ENCODE measurements at regions not wholly inside any gene's neighbourhood (a gene's known extent, or its start where the extent isn't known, plus 50 kb on each side); places are given as distances from the start of the nearest gene placed in this dataset.

DNA sequence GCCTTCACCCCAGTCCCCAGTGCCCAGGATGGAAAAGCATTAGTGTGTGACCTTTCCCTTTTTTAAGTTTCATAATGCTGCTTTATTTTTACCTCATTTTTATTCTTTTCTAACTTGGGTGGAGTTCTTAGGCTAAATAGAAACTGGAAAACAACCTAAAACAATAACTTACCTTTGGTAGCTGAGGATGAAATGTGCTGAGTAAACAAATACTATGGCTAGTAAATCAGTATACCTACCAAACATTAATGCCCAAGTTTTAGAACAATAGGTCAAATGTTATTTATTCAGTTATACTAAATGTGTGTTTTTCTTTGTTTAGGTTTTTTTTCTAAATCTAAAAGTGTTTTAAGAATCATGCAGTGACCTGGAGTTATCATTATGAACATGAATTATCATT is 226.6 kb upstream of the G2E3 start:
- H4K20me1 ChIP-seq: no peaks in the 10 kb centered on the region
- H3K4me2 ChIP-seq: no peak overlapping the region
- H3K4me3 ChIP-seq: no peak overlapping the region
- H3K36me3 ChIP-seq: no peaks in the 10 kb centered on the region
- no peak for TF ChIP-seq Cebpa-rat (IDR thresholded peaks at IDR 0.05)
- no peak overlapping the region for H3K27ac ChIP-seq
- H3K9ac ChIP-seq: no peak overlapping the region
- 0 out of 22 replicates have a peak, but pooled peaks cover 0 to 4% (median 0%) of the 10 kb centered on the region in 11 experiments for H3K9me3 ChIP-seq (replicated peaks in 1 of 11)
- H3K4me1 ChIP-seq: peaks cover 0 to 6% (median 3%) of the 10 kb centered on the region in 10 experiments; a peak in 14 of 20 replicates
- no peaks in the 10 kb centered on the region for H3K27me3 ChIP-seq

- H3K4me2 ChIP-seq: no peak overlapping the region
- TF ChIP-seq Cebpa-rat (IDR thresholded peaks at IDR 0.05): no peak
- H3K9ac ChIP-seq: no peak overlapping the region
- 0 out of 22 replicates have a peak, but pooled peaks cover 0 to 4% (median 0%) of the 10 kb centered on the region in 11 experiments for H3K9me3 ChIP-seq (replicated peaks in 1 of 11)
- H3K27ac ChIP-seq: no peak overlapping the region
- H3K4me1 ChIP-seq: peaks cover 0 to 13% (median 10%) of the 10 kb centered on the region in 10 experiments; a peak in 15 of 20 replicates
- no peaks in the 10 kb centered on the region for H4K20me1 ChIP-seq
- no peaks in the 10 kb centered on the region for H3K36me3 ChIP-seq
- H3K27me3 ChIP-seq: no peaks in the 10 kb centered on the region
- no peak overlapping the region for H3K4me3 ChIP-seq
Observed at GRCh38 chr14:30333934-30334333, 225.0 kb upstream of the G2E3 start.

DNA sequence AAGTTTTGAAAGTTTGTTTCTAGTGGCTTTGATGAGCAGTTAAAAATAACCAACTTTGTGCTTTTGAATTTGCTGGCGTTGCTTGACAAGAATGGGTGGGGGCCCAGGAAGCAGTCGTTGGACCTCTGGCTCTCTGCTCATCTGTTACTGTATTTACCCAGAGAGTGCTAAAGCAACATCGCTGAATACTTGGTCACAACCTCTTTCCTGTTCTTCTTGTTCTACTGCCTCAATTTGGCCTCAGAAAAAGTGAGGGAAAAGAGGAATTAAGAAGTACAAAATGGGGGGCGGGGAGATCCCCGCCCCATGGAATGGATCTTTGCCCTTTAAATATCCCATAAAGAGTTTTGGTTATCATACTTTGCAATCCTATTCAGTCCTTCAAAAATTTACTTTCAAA is 221.5 kb upstream of the G2E3 start:
- Histone ChIP-seq H3K36me3 (no peaks in the 10 kb centered on the region), H3K4me1 (peaks cover 12 to 37% (median 29%) of the 10 kb centered on the region in 10 experiments; a peak in 19 of 20 replicates)
- no peak for TF ChIP-seq Cebpa-rat (IDR thresholded peaks at IDR 0.05)

GRCh38 chr14:30339311-30339901 is 219.6 kb upstream of the G2E3 start:
- H3K27me3 ChIP-seq: no peaks in the 10 kb centered on the region
- no peak overlapping the region for H3K9ac ChIP-seq
- no peaks in the 10 kb centered on the region for H3K36me3 ChIP-seq
- peaks cover 12 to 37% (median 29%) of the 10 kb centered on the region in 10 experiments; a peak in 19 of 20 replicates for H3K4me1 ChIP-seq
- H3K9me3 ChIP-seq (replicated peaks in 1 of 11): peaks cover 0 to 4% (median 0%) of the 10 kb centered on the region in 11 experiments; a peak in 3 of 22 replicates
- H3K4me3 ChIP-seq: no peak overlapping the region
- no peaks in the 10 kb centered on the region for H4K20me1 ChIP-seq
- peak overlapping the region in 9 of 11 experiments; percentile 2 to 67 (median 46); a peak in 15 of 22 replicates for H3K4me2 ChIP-seq
- no peak for TF ChIP-seq Cebpa-rat (IDR thresholded peaks at IDR 0.05)
- peak overlapping the region in 2 of 11 experiments; percentile 2 to 47; a peak in 3 of 22 replicates for H3K27ac ChIP-seq

More for the DNA sequence above, 221.5 kb upstream of the G2E3 start:
- peaks cover 0 to 4% (median 0%) of the 10 kb centered on the region in 11 experiments; a peak in 3 of 22 replicates for H3K9me3 ChIP-seq (replicated peaks in 1 of 11)
- no peak overlapping the region for H3K4me3 ChIP-seq
- no peaks in the 10 kb centered on the region for H4K20me1 ChIP-seq
- H3K4me2 ChIP-seq: peak overlapping the region in 9 of 11 experiments; percentile 16 to 52 (median 36); a peak in 14 of 22 replicates
- no peaks in the 10 kb centered on the region for H3K27me3 ChIP-seq
- no peak overlapping the region for H3K9ac ChIP-seq
- H3K27ac ChIP-seq: 0 out of 22 replicates have a peak overlapping the region, but pooled peaks of 1 of the 11 experiments have one; percentile 5

GRCh38 chr14:30340495-30340894 is 218.5 kb upstream of the G2E3 start:
- Histone ChIP-seq H3K9me3 (replicated peaks in 1 of 11) (peaks cover 0 to 4% (median 0%) of the 10 kb centered on the region in 11 experiments; a peak in 3 of 22 replicates), H4K20me1 (no peaks in the 10 kb centered on the region), H3K4me1 (peaks cover 12 to 37% (median 29%) of the 10 kb centered on the region in 10 experiments; a peak in 19 of 20 replicates), H3K4me3 (no peak overlapping the region), H3K4me2 (peak overlapping the region in 8 of 11 experiments; percentile 1 to 67 (median 50); a peak in 11 of 22 replicates), H3K36me3 (no peaks in the 10 kb centered on the region), H3K27me3 (no peaks in the 10 kb centered on the region), H3K27ac (peak overlapping the region in 3 of 11 experiments; percentile 2 to 47 (median 29); a peak in 1 of 22 replicates), H3K9ac (no peak overlapping the region)
- TF ChIP-seq Cebpa-rat (IDR thresholded peaks at IDR 0.05): no peak

DNA sequence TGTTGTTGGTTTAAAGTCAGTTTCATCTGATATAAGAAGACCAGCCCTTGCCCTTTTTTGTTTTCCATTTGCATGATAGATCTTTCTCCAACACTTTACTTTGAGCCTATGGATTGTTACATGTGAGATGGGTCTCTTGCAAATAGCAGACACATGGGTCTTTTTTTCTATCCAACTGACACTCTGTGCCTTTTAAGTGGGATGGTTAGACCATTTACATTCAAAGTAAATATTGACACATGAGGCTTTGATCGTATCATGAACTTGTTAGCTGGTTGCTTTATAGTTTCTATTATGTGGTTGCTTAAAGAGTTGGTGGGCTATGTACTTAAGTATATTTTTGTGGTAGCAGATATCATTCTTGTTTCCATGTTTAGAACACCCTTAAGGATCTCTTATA is 213.4 kb upstream of the G2E3 start:
- Histone ChIP-seq H3K4me1 (peaks cover 0 to 10% (median 8%) of the 10 kb centered on the region in 10 experiments; a peak in 14 of 20 replicates), H3K4me2 (no peak overlapping the region), H3K36me3 (no peaks in the 10 kb centered on the region), H4K20me1 (no peaks in the 10 kb centered on the region), H3K27me3 (no peaks in the 10 kb centered on the region), H3K9me3 (replicated peaks in 1 of 11) (peaks cover 0 to 4% (median 0%) of the 10 kb centered on the region in 11 experiments; a peak in 3 of 22 replicates), H3K27ac (no peak overlapping the region), H3K4me3 (no peak overlapping the region), H3K9ac (no peak overlapping the region)
- no peak for TF ChIP-seq Cebpa-rat (IDR thresholded peaks at IDR 0.05)

DNA sequence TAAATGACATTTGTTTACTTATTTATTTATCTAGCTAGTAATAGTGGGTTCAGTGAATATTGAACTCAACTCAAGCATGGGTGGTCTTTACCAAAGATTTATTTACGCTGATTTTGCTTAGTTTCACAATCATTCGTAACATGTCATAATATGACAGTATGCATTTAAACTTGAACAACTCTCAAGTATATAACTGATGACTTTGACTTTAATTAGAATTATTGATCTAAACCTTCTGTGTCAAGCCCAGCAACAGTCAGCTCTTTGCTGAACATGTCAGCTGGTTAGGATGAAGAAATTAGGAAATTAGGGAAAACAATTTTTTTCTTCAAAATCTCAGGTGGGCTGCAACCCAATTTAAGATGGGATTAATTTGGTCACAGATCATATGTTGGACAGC is 210.5 kb upstream of the G2E3 start:
- Histone ChIP-seq H3K9ac (no peak overlapping the region), H3K4me2 (no peak overlapping the region), H3K9me3 (replicated peaks in 1 of 11) (no peaks in the 10 kb centered on the region), H3K27me3 (no peaks in the 10 kb centered on the region), H3K4me3 (no peak overlapping the region), H3K36me3 (no peaks in the 10 kb centered on the region), H4K20me1 (no peaks in the 10 kb centered on the region), H3K4me1 (no peaks in the 10 kb centered on the region), H3K27ac (no peak overlapping the region)
- TF ChIP-seq Cebpa-rat (IDR thresholded peaks at IDR 0.05): no peak

GRCh38 chr14:30349520-30349919 is 209.4 kb upstream of the G2E3 start:
- Histone ChIP-seq H3K4me2 (no peak overlapping the region), H3K9ac (no peak overlapping the region), H3K4me1 (peaks cover 0 to 6% (median 0%) of the 10 kb centered on the region in 10 experiments; a peak in 1 of 20 replicates), H3K27me3 (no peaks in the 10 kb centered on the region), H3K27ac (no peak overlapping the region), H3K9me3 (replicated peaks in 1 of 11) (no peaks in the 10 kb centered on the region), H3K36me3 (no peaks in the 10 kb centered on the region), H3K4me3 (no peak overlapping the region), H4K20me1 (no peaks in the 10 kb centered on the region)
- TF ChIP-seq Cebpa-rat (IDR thresholded peaks at IDR 0.05): no peak

GRCh38 chr14:30354439-30354838 is 204.5 kb upstream of the G2E3 start:
- no peaks in the 10 kb centered on the region for H3K9me3 ChIP-seq (replicated peaks in 1 of 11)
- H3K4me3 ChIP-seq: no peak overlapping the region
- peaks cover 0 to 10% (median 0%) of the 10 kb centered on the region in 10 experiments; a peak in 1 of 20 replicates for H3K4me1 ChIP-seq
- no peak overlapping the region for H3K27ac ChIP-seq
- no peaks in the 10 kb centered on the region for H3K36me3 ChIP-seq
- no peaks in the 10 kb centered on the region for H3K27me3 ChIP-seq
- no peak overlapping the region for H3K9ac ChIP-seq
- no peak overlapping the region; a peak in 1 of 22 replicates for H3K4me2 ChIP-seq
- no peak for TF ChIP-seq Cebpa-rat (IDR thresholded peaks at IDR 0.05)
- H4K20me1 ChIP-seq: no peaks in the 10 kb centered on the region

Data from BLaER1 treated with 17β-estradiol and CSF1 and Interleukin-3, amounts not matched to agents 10 nM and 100 nM (cell line).